Vagina (tissue), 2 donors: ENCODE measurements at regions not wholly inside any gene's neighbourhood (a gene's known extent, or its start where the extent isn't known, plus 50 kb on each side); places are given as distances from the start of the nearest gene placed in this dataset.

ENCODE experiments used
- CTCF ChIP-seq, 3 experiments: fragments of 450-650 bp in 2 of 3; fragments of 200-600 bp in 1 of 3; sonication (generic) in 1 of 3; IDR thresholded peaks; one replicate each; pipeline ENCODE4 v1.5.1; 2017 to 2019; ENCODE audit warnings: antibody characterized with exemption in 3 of 3, mild to moderate bottlenecking in 2 of 3, moderate library complexity in 2 of 3
- POLR2A ChIP-seq, 2 donors: fragments of 450-650 bp; IDR thresholded peaks; one replicate each; pipeline ENCODE4 v1.6.1; 2017; ENCODE audit warnings: antibody characterized with exemption in 2 of 2, mild to moderate bottlenecking in 2 of 2, moderate library complexity in 2 of 2
- POLR2AphosphoS5 ChIP-seq, 2 donors: sonication (generic); formaldehyde crosslinking; IDR thresholded peaks; one replicate each; pipeline ENCODE4 v1.9.0; 2017; ENCODE audit warnings: antibody characterized with exemption in 2 of 2, mild to moderate bottlenecking in 2 of 2, low read depth in 1 of 2; ENCODE audit not compliant: insufficient read depth in 1 of 2

GRCh38 chr10:109474812-109475211 lies 448.5 kb downstream of the XPNPEP1 start:
- TF ChIP-seq CTCF (IDR thresholded peaks at IDR 0.05) (no peak), POLR2A (IDR thresholded peaks at IDR 0.05) (no peak), POLR2AphosphoS5 (IDR thresholded peaks at IDR 0.05; ENCODE audit: insufficient read depth in 1 of 2, low read depth in 1 of 2) (no peak)
